Neural cell (in vitro differentiated cells): ENCODE measurements at regions not wholly inside any gene's neighbourhood (a gene's known extent, or its start where the extent isn't known, plus 50 kb on each side); places are given as distances from the start of the nearest gene placed in this dataset.

Experiments used
- H2AFZ ChIP-seq: fragments of 200-600, 300-800 bp; sonication (generic), shearing (Covaris generic); 2 replicates; pipeline ENCODE4 v1.6.0; 2014; ENCODE audit warnings: low read depth, mild to moderate bottlenecking, antibody characterized with exemption, low read length, moderate library complexity
- H3F3A ChIP-seq: fragments of 200-600 bp; shearing (Covaris generic); 2 replicates; pipeline ENCODE4 v1.6.1; 2016; ENCODE audit warnings: mild to moderate bottlenecking, moderate library complexity, mixed read lengths, antibody characterized with exemption, low read length; ENCODE audit not compliant: insufficient read depth, poor library complexity, severe bottlenecking
- H3K27ac ChIP-seq: fragments of 200-600, 300-800 bp; sonication (generic), shearing (Covaris generic); 2 replicates; pipeline ENCODE4 v1.5.1; 2014; ENCODE audit warnings: mild to moderate bottlenecking, low read length, moderate library complexity
- H3K27me3 ChIP-seq: fragments of 300-800, 200-600 bp; sonication (generic), shearing (Covaris generic); 2 replicates; pipeline ENCODE4 v1.6.0; 2014; ENCODE audit warnings: mild to moderate bottlenecking, low read depth, low read length, moderate library complexity; ENCODE audit not compliant: insufficient read depth
- H3K36me3 ChIP-seq: fragments of 300-800, 200-600 bp; sonication (generic), shearing (Covaris generic); 2 replicates; pipeline ENCODE4 v1.5.1; 2014; ENCODE audit warnings: mild to moderate bottlenecking, antibody characterized with exemption, low read length, moderate library complexity; ENCODE audit not compliant: insufficient read depth
- H3K4me2 ChIP-seq: fragments of 300-800, 200-600 bp; sonication (generic), shearing (Covaris generic); 2 replicates; pipeline ENCODE4 v1.6.0; 2014; ENCODE audit warnings: mild to moderate bottlenecking, low read length
- H3K4me3 ChIP-seq: fragments of 300-800, 200-600 bp; sonication (generic), shearing (Covaris generic); 2 replicates; pipeline ENCODE4 v1.5.1; 2014; ENCODE audit warnings: mild to moderate bottlenecking, low read length, moderate library complexity
- H3K79me2 ChIP-seq: fragments of 200-600 bp; shearing (Covaris generic); replicated peaks from 2 replicates; pipeline ENCODE4 v1.6.0; 2014; ENCODE audit warnings: mild to moderate bottlenecking, low read length, moderate library complexity; ENCODE audit not compliant: insufficient read depth
- H3K9ac ChIP-seq: fragments of 300-800, 200-600 bp; sonication (generic), shearing (Covaris generic); 2 replicates; pipeline ENCODE4 v1.6.1; 2016; ENCODE audit warnings: mild to moderate bottlenecking, low read length, mixed read lengths
- H3K9me2 ChIP-seq: fragments of 200-600 bp; shearing (Covaris generic); 2 replicates; pipeline ENCODE4 v1.6.1; 2016; ENCODE audit warnings: mild to moderate bottlenecking, low read length, mixed read lengths; ENCODE audit not compliant: insufficient read depth
- H3K9me3 ChIP-seq: fragments of 200-600, 300-800 bp; sonication (generic), shearing (Covaris generic); 2 replicates; pipeline ENCODE4 v1.6.1; 2016; ENCODE audit warnings: mild to moderate bottlenecking, mixed run types, low read length, moderate library complexity, mixed read lengths
- H4K20me1 ChIP-seq: fragments of 200-600 bp; shearing (Covaris generic); 2 replicates; pipeline ENCODE4 v1.6.1; 2016; ENCODE audit warnings: mild to moderate bottlenecking, mixed run types; ENCODE audit not compliant: insufficient read depth
- EP300 ChIP-seq: fragments of 450-650 bp; conservative IDR thresholded peaks from 2 replicates; pipeline ENCODE4 v1.6.1; 2014; ENCODE audit warnings: antibody characterized with exemption, mild to moderate bottlenecking, moderate library complexity; ENCODE audit not compliant: poor library complexity, severe bottlenecking
- EZH2 ChIP-seq: fragments of 200-600, 300-800 bp; shearing (Covaris generic), sonication (generic); IDR thresholded peaks from 2 replicates; pipeline ENCODE4 v1.6.1; 2014; ENCODE audit warnings: antibody characterized with exemption, low read length, borderline replicate concordance, mild to moderate bottlenecking; ENCODE audit not compliant: insufficient read depth, poor library complexity, severe bottlenecking
- MXI1 ChIP-seq: fragments of 450-650 bp; conservative IDR thresholded peaks from 2 replicates; pipeline ENCODE4 v1.6.1; 2014; ENCODE audit warnings: antibody characterized with exemption, mild to moderate bottlenecking; ENCODE audit not compliant: poor library complexity, severe bottlenecking
- POLR2AphosphoS5 ChIP-seq: IDR thresholded peaks from 2 replicates; pipeline ENCODE4 v1.6.1; 2012
- RAD21 ChIP-seq: fragments of 450-650 bp; conservative IDR thresholded peaks from 2 replicates; pipeline ENCODE4 v1.6.1; 2014; ENCODE audit warnings: antibody characterized with exemption, mild to moderate bottlenecking, moderate library complexity
- SMC3 ChIP-seq: fragments of 450-650 bp; conservative IDR thresholded peaks from 2 replicates; pipeline ENCODE4 v1.6.1; 2014; ENCODE audit warnings: antibody characterized with exemption, mild to moderate bottlenecking, moderate library complexity; ENCODE audit not compliant: poor library complexity
- TAF1 ChIP-seq: IDR thresholded peaks from 2 replicates; pipeline ENCODE4 v1.6.1; 2012; ENCODE audit warnings: low read depth
- TF ChIP-seq, protein P1 (sequence below): fragments of 450-650 bp; IDR thresholded peaks from 2 replicates; pipeline ENCODE4 v1.5.1; 2014; ENCODE audit warnings: antibody characterized with exemption, mild to moderate bottlenecking, moderate library complexity; ENCODE audit not compliant: poor library complexity, severe bottlenecking
- TF ChIP-seq, protein P2 (sequence below): IDR thresholded peaks from 2 replicates; pipeline ENCODE4 v1.6.1; 2012; ENCODE audit warnings: borderline replicate concordance

DNA sequence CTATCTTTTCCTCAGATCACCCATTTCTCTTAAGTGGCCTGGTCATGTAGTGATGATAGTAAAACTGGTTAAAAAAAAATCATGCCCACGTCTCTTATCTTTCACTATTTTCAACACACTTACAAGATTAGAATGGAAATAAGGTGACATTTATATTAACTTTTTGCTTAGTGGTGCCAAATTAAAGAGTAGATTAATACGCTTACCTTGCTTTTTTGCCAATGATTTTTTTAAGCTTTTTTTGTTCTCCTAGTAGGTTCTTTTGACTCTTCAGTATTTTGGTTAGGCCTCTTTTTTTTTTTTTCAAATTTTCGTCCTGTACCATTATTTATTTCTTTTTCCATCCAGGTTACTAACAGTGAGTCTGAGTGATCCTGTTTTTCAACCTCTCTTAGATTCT lies 147.9 kb downstream of the PTCSC3 start:
- Histone ChIP-seq H3K4me2 (no peak overlapping the region), H3K79me2 (no peaks in the 10 kb centered on the region), H3F3A (no peaks in the 10 kb centered on the region), H3K27ac (no peak overlapping the region), H3K9me2 (no peaks in the 10 kb centered on the region), H2AFZ (no peak overlapping the region), H3K4me3 (no peak overlapping the region), H3K9ac (no peak overlapping the region), H3K27me3 (peaks cover 6% of the 10 kb centered on the region), H4K20me1 (no peaks in the 10 kb centered on the region), H3K9me3 (no peaks in the 10 kb centered on the region), H3K36me3 (no peaks in the 10 kb centered on the region)
- TF ChIP-seq, protein P1, sequence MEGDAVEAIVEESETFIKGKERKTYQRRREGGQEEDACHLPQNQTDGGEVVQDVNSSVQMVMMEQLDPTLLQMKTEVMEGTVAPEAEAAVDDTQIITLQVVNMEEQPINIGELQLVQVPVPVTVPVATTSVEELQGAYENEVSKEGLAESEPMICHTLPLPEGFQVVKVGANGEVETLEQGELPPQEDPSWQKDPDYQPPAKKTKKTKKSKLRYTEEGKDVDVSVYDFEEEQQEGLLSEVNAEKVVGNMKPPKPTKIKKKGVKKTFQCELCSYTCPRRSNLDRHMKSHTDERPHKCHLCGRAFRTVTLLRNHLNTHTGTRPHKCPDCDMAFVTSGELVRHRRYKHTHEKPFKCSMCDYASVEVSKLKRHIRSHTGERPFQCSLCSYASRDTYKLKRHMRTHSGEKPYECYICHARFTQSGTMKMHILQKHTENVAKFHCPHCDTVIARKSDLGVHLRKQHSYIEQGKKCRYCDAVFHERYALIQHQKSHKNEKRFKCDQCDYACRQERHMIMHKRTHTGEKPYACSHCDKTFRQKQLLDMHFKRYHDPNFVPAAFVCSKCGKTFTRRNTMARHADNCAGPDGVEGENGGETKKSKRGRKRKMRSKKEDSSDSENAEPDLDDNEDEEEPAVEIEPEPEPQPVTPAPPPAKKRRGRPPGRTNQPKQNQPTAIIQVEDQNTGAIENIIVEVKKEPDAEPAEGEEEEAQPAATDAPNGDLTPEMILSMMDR, result no peak
- TF ChIP-seq TAF1, result no peak

DNA sequence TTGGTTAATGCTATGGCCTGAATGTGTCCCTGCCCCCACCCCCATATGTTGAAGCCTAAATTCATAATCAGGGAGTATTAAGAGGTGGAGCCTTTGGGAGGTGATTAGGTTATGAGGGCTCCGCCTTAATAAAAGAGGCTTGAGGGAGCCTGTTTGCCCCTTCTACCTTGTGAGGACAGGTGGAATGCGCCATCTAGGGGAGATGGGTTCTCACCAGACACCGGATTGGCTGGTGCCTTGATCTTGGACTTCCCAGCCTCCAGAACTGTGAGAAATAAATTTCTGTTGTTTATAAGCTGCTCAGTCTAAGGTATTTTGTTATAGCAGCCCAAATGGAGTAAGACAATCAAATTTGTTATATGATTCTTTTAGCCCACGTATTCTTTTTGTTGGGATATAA lies 148.3 kb downstream of the PTCSC3 start:
- Histone ChIP-seq H3K4me3 (no peak overlapping the region), H3K79me2 (no peaks in the 10 kb centered on the region), H2AFZ (no peak overlapping the region), H3K27ac (no peak overlapping the region), H3F3A (no peaks in the 10 kb centered on the region), H3K9ac (no peak overlapping the region), H3K4me2 (no peak overlapping the region), H3K27me3 (peaks cover 7% of the 10 kb centered on the region), H4K20me1 (no peaks in the 10 kb centered on the region), H3K9me3 (no peaks in the 10 kb centered on the region), H3K9me2 (no peaks in the 10 kb centered on the region), H3K36me3 (no peaks in the 10 kb centered on the region)
- TF ChIP-seq RAD21, result no peak
- no peak for TF ChIP-seq EP300

DNA sequence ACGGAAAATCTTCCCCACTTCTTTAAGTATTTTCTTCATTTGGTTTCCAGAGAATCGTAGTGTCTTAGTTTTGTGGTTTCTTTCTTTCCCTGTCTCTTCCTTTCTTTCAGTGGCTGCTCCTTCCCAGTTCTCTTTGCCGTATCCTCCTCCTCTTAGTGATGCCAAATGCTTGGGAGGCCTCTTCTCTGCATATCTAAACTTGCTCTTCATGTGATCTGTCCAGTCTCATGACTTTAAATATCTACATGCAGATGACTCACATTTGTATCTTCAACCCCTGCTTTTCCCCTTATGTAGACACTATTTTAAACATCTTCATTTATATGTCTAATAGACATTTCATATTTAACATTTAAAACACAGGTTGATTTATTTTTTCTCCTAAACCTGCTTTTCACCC lies 149.2 kb downstream of the PTCSC3 start:
- no peaks in the 10 kb centered on the region for H3K36me3 ChIP-seq
- no peaks in the 10 kb centered on the region for H3F3A ChIP-seq
- H3K4me3 ChIP-seq, result no peak overlapping the region
- H3K9me3 ChIP-seq, result no peaks in the 10 kb centered on the region
- no peak overlapping the region for H3K27ac ChIP-seq
- no peaks in the 10 kb centered on the region for H4K20me1 ChIP-seq
- no peaks in the 10 kb centered on the region for H3K9me2 ChIP-seq
- no peak overlapping the region for H3K9ac ChIP-seq
- H3K27me3 ChIP-seq, result peaks cover 14% of the 10 kb centered on the region
- no peak overlapping the region for H2AFZ ChIP-seq
- no peaks in the 10 kb centered on the region for H3K79me2 ChIP-seq
- TF ChIP-seq MXI1, result no peak
- no peak for TF ChIP-seq EP300
- no peak for TF ChIP-seq EZH2
- TF ChIP-seq POLR2AphosphoS5, result no peak
- TF ChIP-seq TAF1, result no peak
- no peak for TF ChIP-seq SMC3
- TF ChIP-seq, protein P2, sequence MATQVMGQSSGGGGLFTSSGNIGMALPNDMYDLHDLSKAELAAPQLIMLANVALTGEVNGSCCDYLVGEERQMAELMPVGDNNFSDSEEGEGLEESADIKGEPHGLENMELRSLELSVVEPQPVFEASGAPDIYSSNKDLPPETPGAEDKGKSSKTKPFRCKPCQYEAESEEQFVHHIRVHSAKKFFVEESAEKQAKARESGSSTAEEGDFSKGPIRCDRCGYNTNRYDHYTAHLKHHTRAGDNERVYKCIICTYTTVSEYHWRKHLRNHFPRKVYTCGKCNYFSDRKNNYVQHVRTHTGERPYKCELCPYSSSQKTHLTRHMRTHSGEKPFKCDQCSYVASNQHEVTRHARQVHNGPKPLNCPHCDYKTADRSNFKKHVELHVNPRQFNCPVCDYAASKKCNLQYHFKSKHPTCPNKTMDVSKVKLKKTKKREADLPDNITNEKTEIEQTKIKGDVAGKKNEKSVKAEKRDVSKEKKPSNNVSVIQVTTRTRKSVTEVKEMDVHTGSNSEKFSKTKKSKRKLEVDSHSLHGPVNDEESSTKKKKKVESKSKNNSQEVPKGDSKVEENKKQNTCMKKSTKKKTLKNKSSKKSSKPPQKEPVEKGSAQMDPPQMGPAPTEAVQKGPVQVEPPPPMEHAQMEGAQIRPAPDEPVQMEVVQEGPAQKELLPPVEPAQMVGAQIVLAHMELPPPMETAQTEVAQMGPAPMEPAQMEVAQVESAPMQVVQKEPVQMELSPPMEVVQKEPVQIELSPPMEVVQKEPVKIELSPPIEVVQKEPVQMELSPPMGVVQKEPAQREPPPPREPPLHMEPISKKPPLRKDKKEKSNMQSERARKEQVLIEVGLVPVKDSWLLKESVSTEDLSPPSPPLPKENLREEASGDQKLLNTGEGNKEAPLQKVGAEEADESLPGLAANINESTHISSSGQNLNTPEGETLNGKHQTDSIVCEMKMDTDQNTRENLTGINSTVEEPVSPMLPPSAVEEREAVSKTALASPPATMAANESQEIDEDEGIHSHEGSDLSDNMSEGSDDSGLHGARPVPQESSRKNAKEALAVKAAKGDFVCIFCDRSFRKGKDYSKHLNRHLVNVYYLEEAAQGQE, result no peak
- no peak for TF ChIP-seq RAD21
- TF ChIP-seq, protein P1, result no peak
- H3K4me2 ChIP-seq, result no peak overlapping the region
